ENCODE measurements at regions not wholly inside any gene's neighbourhood (a gene's known extent, or its start where the extent isn't known, plus 50 kb on each side); places are given as distances from the start of the nearest gene placed in this dataset.

GRCh38 chr14:22408547-22408946, 180.5 kb downstream of the DAD1 start:
- no peak for TF ChIP-seq CTCF (IDR thresholded peaks at IDR 0.05; ENCODE audit: low read depth, low read length)
- in situ Hi-C loops (cut with HindIII; ENCODE audit: low sequenced_read_pairs): no loop called here
- no peak overlapping the region for H3K4me3 ChIP-seq (ENCODE audit: low read depth, low read length)
- no peak for DNase-seq (ENCODE audit: low read depth, low spot score)

- no peak for DNase-seq (ENCODE audit: low read depth, low spot score)
- in situ Hi-C loops (cut with HindIII; ENCODE audit: low sequenced_read_pairs): no loop called here
- TF ChIP-seq CTCF (IDR thresholded peaks at IDR 0.05; ENCODE audit: low read depth, low read length): no peak
- no peak overlapping the region for H3K4me3 ChIP-seq (ENCODE audit: low read depth, low read length)
Measured at GRCh38 chr14:22407033-22407432, 182.0 kb downstream of the DAD1 start.

- DNase-seq (ENCODE audit: low read depth, low spot score): no peak
- in situ Hi-C loops (cut with HindIII; ENCODE audit: low sequenced_read_pairs): no loop called here
- TF ChIP-seq CTCF (IDR thresholded peaks at IDR 0.05; ENCODE audit: low read depth, low read length): no peak
- H3K4me3 ChIP-seq (ENCODE audit: low read depth, low read length): no peak overlapping the region
Measured at GRCh38 chr14:22405201-22405600, 183.8 kb downstream of the DAD1 start.

GRCh38 chr14:22403296-22403695, 185.7 kb downstream of the DAD1 start:
- H3K4me3 ChIP-seq (ENCODE audit: low read depth, low read length): no peak overlapping the region
- peak; percentile 51 for DNase-seq (ENCODE audit: low read depth, low spot score)
- no peak for TF ChIP-seq CTCF (IDR thresholded peaks at IDR 0.05; ENCODE audit: low read depth, low read length)
- in situ Hi-C loops (cut with HindIII; ENCODE audit: low sequenced_read_pairs): no loop called here

GRCh38 chr14:22400655-22401259, 188.3 kb downstream of the DAD1 start:
- TF ChIP-seq CTCF (IDR thresholded peaks at IDR 0.05; ENCODE audit: low read depth, low read length): no peak
- in situ Hi-C loops (cut with HindIII; ENCODE audit: low sequenced_read_pairs): no loop called here
- DNase-seq (ENCODE audit: low read depth, low spot score): peak; percentile 64
- no peak overlapping the region for H3K4me3 ChIP-seq (ENCODE audit: low read depth, low read length)

- H3K4me3 ChIP-seq (ENCODE audit: low read depth, low read length): no peak overlapping the region
- no peak for DNase-seq (ENCODE audit: low read depth, low spot score)
- in situ Hi-C loops (cut with HindIII; ENCODE audit: low sequenced_read_pairs): no loop called here
- TF ChIP-seq CTCF (IDR thresholded peaks at IDR 0.05; ENCODE audit: low read depth, low read length): no peak
Measured at GRCh38 chr14:22399776-22400175, 189.2 kb downstream of the DAD1 start.

All from astrocyte of the spinal cord (primary cell).